OCI-LY1 (cell line): ENCODE measurements at regions not wholly inside any gene's neighbourhood (a gene's known extent, or its start where the extent isn't known, plus 50 kb on each side); places are given as distances from the start of the nearest gene placed in this dataset.

Source experiments
- CTCF ChIP-seq: fragments of 200-600 bp; sonication (generic), shearing (Covaris generic); IDR thresholded peaks from 2 replicates; pipeline ENCODE4 v1.5.1; 2017; ENCODE audit warnings: mild to moderate bottlenecking, antibody characterized with exemption, low read length, moderate library complexity, mixed read lengths
- EZH2 ChIP-seq: fragments of 200-600 bp; sonication (generic), shearing (Covaris generic); IDR thresholded peaks from 2 replicates; pipeline ENCODE4 v1.8.0; 2017; ENCODE audit warnings: borderline replicate concordance, mixed run types, mild to moderate bottlenecking, antibody characterized with exemption, low read length, moderate library complexity, mixed read lengths

- no peak for TF ChIP-seq EZH2
- TF ChIP-seq CTCF = no peak
Measured at GRCh38 chr16:82464187-82464586, 162.6 kb upstream of the CDH13 start.
